ENCODE measurements at regions not wholly inside any gene's neighbourhood (a gene's known extent, or its start where the extent isn't known, plus 50 kb on each side); places are given as distances from the start of the nearest gene placed in this dataset.

DNA sequence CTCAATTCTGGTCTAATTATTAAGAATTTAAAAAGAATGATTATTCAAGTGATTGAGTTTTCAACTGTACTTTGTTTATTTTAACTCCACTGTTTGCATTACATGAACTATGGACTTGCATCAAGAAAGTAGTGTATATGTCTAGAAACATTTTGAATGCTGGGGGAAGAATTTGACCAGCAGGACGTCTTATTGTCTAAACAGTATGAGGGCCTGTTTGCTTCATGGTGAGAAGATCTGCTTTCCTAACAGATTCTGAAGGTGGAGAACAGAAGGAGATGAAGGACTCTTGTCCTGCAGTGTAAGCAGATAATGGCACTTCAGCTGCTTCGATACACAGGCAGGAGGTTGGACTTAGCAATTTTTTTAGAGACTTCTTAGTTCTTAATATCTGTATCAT lies 176.0 kb downstream of the DACT1 start:
- Histone ChIP-seq H4K5ac (ENCODE audit: insufficient read length, low read depth, low read length) (no peak overlapping the region), H3K4ac (replicated peaks; ENCODE audit: insufficient read length, low read depth, low read length) (no peak overlapping the region), H2BK20ac (ENCODE audit: low read length) (no peak overlapping the region), H3K4me2 (ENCODE audit: insufficient read depth in 1 of 2, low read depth in 2 of 2, low read length in 2 of 2) (no peak overlapping the region), H3K79me1 (ENCODE audit: low read depth, low read length) (no peaks in the 10 kb centered on the region), H3K79me2 (ENCODE audit: control insufficient read depth in 1 of 2, insufficient read depth in 2 of 2, low read length in 2 of 2) (no peaks in the 10 kb centered on the region), H3K9me3 (ENCODE audit: insufficient read depth in 2 of 2, low read depth in 1 of 2, low read length in 1 of 2) (no peaks in the 10 kb centered on the region), H3K36me3 (ENCODE audit: control insufficient read depth in 2 of 4, insufficient read depth in 4 of 4, low read length in 3 of 4) (no peaks in the 10 kb centered on the region), H3K27me3 (replicated peaks in 1 of 4; ENCODE audit: control insufficient read depth in 3 of 4, extremely low read depth in 1 of 4, insufficient read depth in 3 of 4, low read length in 3 of 4) (no peaks in the 10 kb centered on the region), H4K20me1 (replicated peaks in 1 of 2; ENCODE audit: control insufficient read depth in 1 of 2, insufficient read depth in 2 of 2, low read length in 2 of 2) (no peaks in the 10 kb centered on the region), H2AK5ac (ENCODE audit: low read depth, low read length) (no peak overlapping the region), H3K18ac (ENCODE audit: extremely low read depth, low read length) (no peak overlapping the region), H2BK120ac (replicated peaks; ENCODE audit: low read depth, low read length) (no peak overlapping the region), H3K23me2 (ENCODE audit: low read depth, low read length) (no peaks in the 10 kb centered on the region), H3K4me1 (replicated peaks in 1 of 4; ENCODE audit: control insufficient read depth in 3 of 4, insufficient read depth in 4 of 4, low read length in 3 of 4) (no peaks in the 10 kb centered on the region), H2BK5ac (ENCODE audit: low read depth, low read length) (no peak overlapping the region), H2BK12ac (ENCODE audit: low read depth, low read length) (no peak overlapping the region), H4K8ac (ENCODE audit: extremely low read depth, insufficient read depth, low read length) (no peak overlapping the region), H2AFZ (ENCODE audit: low read length) (no peak overlapping the region), H3K27ac (ENCODE audit: low read depth, low read length) (no peak overlapping the region), H3K23ac (ENCODE audit: insufficient read length) (no peak overlapping the region), H3K14ac (ENCODE audit: insufficient read length) (no peak overlapping the region), H3K56ac (replicated peaks; ENCODE audit: insufficient read length, low read depth, low read length) (no peak overlapping the region), H4K91ac (replicated peaks; ENCODE audit: insufficient read length, low read length) (no peak overlapping the region), H2BK15ac (ENCODE audit: low read length) (no peak overlapping the region), H3K9ac (replicated peaks in 1 of 4; ENCODE audit: extremely low read depth in 1 of 4, low read depth in 3 of 4, low read length in 3 of 4) (no peak overlapping the region), H3K4me3 (ENCODE audit: extremely low read depth in 1 of 4, insufficient read depth in 2 of 4, low read depth in 3 of 4, low read length in 4 of 4) (no peak overlapping the region)
- CTCF ChIA-PET (ENCODE audit: partially characterized antibody): interaction anchor here (1.6 kb wide), 1 partner anchor 15 kb away, joined by 3 read pairs; no protein-coding TSS in a partner anchor
- TF ChIP-seq KDM5A (IDR thresholded peaks at IDR 0.05; ENCODE audit: low read length): no peak
- TF ChIP-seq SP4 (IDR thresholded peaks at IDR 0.05; ENCODE audit: low read length): no peak
- TF ChIP-seq CEBPB (IDR thresholded peaks at IDR 0.05; ENCODE audit: low read depth, low read length): no peak
- TF ChIP-seq BACH1 (IDR thresholded peaks at IDR 0.05; ENCODE audit: low read length): no peak
- no peak for TF ChIP-seq GTF2F1 (IDR thresholded peaks at IDR 0.05; ENCODE audit: borderline replicate concordance, low read depth, low read length)
- FAIRE-seq (no peak), DNase-seq (ENCODE audit: low read depth in 1 of 2, low spot score in 2 of 2) (no peak)
- POLR2A ChIA-PET (ENCODE audit: partially characterized antibody): no interaction called here
- WGBS, 2 experiments (ENCODE audit: extremely low coverage in 1 of 2, insufficient coverage in 1 of 2, insufficient read length in 1 of 2, insufficient replicate concordance in 2 of 2, low coverage in 1 of 2, low lambda C conversion rate in 2 of 2, missing lambda C conversion rate in 1 of 2): 91% methylated on average over 2 of the region's 2 CpGs; no CpG with 5 or more reads in 1 of the 2 experiments
